UCSD-AML1 (cell line): ENCODE measurements at regions not wholly inside any gene's neighbourhood (a gene's known extent, or its start where the extent isn't known, plus 50 kb on each side); places are given as distances from the start of the nearest gene placed in this dataset.
"Not testable (repeated sequence)": the region's sequence is repeated elsewhere in the genome, so short reads cannot be mapped to it uniquely, and the experiment has no call there.

Source experiments
- DNase-seq: peaks from one replicate; lab custom pipeline; 2025; ENCODE audit not compliant: unreplicated experiment; lab: John Stamatoyannopoulos, UW

DNA sequence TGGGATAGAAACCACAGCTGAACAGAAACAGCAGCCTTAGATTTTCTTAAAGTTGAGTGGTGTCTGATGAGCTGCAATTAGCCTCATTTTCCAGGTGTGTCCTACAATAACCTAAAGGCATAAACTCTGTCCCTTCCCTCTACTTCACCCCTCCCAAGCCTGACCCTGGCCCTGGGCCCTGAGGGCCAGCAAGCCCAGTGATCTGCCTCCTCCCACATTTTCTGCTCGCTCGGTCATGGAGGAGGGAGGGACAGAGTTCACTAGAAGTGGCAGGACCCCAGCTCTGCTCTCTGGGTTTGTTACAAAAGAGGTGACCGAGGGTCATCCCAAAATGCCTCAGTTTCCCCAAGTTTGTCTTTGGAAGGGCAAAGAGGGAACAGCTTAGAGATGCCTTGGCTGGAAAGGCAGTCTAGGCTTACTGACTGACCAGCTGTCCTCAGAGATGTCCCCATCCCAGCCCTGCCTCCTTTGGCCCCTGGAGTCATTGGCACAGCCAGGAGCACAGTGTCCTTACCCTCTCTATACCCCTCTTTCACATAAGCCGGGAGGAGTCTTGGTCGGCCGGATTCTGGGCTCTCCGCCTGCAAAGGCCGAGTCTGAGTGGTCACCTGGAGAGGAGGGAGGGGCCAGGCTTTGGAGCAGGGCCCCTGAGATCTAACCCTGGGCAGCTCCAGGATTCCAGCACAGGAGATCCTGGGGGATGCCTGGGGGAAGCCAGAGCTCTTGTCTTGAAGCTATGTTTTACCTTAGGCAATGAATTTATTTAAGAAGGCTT, 172.7 kb downstream of the PTPRU start:
- no peak for DNase-seq

DNA sequence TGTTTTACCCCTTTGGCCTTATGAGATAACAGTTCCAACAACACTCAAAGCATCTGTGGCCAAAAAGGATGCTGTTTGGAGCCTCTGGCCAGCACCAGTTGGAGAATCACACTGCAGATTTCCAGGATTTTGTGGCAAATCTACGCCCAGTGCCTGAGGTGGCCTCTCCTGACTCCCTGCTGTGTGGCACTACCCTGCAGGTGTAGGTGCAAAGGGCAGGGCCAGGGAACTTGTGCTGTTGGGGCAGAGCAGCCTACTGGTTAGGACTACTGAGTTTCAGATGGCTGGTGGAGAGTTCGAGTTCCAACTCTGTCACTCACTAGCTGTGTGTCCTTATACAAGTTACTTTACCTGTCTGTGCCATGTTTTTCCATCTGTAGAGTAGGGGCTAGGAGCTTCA, 170.5 kb downstream of the PTPRU start:
- DNase-seq, result no peak

DNA sequence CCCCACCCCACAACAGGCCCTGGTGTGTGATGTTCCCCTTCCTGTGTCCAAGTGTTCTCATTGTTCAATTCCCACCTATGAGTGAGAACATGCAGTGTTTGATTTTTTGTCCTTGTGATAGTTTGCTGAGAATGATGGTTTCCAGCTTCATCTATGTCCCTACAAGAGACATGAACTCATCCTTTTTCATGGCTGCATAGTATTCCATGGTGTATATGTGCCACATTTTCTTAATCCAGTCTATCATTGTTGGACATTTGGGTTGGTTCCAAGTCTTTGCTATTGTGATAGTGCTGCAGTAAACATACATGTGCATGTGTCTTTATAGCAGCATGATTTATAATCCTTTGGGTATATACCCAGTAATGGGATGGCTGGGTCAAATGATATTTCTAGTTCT, 163.9 kb downstream of the PTPRU start:
- not testable (repeated sequence) for DNase-seq

DNA sequence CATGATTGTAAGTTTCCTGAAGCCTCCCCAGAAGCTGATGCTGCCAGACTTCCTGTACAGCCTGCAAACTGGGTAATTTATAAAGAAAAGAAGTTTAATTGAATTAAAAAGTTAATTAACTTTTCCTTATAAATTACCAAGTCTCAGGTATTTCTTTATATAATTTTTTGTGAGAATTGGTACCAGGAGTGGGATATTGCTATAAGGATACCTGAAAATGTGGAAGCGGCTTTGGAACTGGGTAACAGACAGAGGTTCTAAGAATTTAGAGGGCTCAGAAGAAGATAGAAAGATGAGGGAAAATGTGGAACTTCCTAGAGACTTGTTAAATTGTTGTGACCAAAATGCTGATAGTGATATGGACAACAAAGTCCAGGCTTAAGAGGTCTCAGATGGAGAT, 163.1 kb downstream of the PTPRU start:
- DNase-seq, result no peak

DNA sequence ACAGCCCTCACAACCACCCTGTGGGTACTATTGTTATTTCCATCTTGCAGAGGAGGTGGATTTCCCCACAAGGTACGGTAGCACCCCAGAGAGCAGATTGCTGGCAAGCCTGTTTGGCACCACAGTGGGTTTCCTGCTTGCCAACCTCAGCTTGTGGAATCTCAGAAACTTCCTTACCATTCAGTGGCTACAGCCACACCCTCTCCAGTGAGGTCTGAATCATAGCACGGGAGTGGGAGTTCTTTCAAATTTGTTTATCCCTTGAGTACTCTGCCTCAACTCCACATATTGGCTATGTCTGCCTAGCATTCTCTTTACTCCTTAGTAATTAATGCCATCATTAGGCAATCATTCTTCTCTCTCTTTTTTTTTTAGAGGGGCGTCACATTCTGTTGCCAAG, 162.1 kb downstream of the PTPRU start:
- DNase-seq, result no peak

DNA sequence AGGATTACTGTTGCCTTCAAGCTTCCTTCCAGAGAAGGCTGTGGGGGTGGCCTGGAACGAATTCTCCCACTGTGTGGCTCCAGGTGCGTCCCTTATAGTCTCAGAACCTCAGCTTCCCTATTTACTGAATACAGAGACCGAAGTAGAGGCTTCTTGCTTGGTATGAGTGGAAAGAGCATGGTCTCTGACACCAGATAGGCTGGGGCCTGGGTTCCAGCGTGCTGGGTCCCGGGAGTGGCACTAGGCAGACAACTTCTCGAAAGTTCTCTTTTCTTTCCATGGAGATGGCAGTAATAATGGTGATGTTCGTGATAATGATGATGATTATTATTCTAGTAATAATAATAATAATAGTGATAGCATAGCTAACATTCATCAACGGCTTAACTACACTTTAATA, 161.7 kb downstream of the PTPRU start:
- DNase-seq, result no peak

DNA sequence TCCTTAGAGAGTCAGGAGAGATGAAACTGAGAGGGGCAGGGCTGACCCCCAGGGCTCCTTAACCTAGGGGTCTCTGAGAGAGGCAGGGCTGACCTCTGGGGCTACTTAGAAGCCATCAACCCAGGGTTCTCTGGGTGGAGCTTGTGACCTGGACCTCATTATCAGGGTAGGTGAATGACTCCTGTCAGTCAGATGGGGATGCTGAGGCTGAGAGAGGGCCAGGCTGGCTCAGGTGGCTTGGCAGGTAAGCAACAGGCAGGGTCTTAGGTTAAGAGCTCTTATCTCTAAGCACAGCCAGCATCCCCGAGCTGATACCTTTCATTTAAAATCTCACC, 160.9 kb downstream of the PTPRU start:
- no peak for DNase-seq

DNA sequence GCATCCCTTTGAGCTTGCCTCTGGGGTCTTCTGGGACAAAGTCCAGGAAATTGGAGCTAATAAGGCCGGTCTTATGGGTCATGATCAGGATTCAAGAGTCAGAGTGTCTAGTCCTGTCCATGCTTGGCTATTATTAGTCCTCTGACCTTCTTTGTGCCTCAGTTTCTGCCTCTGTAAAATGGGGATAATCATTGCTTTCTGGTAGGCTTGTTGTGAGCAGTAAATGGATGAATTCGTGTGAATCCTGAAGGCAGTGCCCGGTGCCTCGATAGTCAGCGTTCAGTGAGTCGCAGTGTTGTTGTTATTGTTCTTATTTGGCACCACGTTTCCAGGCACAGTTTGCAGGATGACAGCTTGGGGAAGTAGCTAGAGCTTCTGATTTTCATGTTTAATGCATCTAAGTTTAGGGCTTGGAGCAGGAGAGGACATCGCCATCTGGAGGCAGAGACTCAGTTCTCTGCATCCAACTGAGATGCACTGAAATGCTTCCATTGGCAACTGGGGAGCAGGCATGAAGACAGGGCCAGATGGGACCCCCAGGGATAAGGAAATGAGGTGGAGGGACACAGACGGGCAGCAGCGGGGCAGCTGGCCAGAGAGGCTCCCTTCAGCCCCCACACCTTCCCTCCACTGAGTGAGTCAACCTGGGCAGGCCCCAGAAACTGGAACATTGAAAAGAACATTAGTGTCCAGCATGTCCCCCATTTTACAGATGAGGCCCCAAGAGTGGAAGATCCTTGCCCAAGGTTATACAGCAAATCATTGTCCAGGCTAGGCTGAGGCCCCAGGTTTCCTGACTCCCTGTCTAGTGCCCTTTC, 160.3 kb downstream of the PTPRU start:
- DNase-seq, result no peak

DNA sequence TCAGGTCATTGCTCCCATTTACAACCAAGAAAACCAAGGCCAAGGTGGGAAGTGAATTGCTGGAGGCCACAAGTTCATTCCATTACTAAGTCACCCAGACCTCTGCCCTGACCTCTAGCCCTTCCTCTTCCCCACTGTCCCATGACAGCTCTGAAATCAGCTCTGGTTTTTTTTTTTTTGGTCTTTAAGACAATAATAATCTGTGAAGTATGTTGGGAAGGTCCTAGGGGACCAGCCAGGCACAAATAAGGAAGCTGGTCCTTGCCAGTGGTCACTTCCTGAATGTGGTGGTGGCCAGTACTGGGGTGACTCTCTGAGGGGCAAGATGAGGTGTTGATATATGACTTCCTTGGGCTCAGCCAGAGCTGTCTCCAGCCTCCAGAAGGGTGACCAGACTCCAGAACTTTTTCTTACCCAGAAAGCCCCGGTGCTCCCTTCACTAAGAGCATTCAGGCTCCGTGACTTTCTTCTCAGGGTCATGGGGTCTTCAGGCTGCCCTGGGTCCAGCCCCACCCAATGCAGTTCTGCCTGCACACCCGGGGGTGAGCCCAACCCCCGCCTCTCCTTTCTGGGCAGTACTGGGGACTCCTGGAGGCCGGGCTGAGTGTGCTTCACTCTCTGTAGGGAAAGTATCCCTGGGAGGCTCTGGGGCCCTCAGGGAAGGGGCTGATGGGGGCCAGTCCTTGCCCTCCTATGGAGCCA, 159.6 kb downstream of the PTPRU start:
- no peak for DNase-seq

DNA sequence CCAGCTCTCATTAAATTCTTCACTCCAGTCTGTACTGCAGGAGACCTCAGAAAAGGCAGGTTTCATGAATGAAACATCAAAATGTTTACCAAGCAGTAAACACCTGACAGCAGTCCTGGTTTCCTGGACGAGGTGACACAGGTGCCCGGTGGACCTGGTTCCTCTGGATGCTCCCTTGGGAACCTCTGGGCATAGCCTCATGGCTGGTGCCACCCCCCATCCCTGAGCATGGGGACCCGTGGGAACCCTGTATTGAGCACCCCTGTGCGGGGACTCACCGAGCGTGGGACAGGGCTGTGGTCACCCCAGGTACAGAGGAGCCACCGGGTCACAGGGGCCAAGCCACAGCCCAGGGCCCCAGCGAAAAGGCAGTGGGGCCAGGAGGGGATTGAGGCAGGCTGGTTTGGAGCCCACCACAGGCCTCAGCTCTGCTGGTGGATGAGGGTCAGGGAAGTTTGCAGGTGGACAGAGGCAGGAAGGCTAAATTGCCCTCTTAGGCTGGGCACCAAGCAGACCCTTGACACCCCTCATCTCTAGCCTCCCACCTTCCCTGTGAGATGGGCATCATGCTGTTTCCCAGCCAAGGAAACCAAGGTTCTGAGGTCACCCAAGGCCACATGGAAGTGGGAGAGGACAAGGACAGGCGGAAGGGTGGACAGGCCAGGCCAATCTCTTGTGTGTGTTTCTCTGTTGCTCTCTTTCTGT, 158.4 kb downstream of the PTPRU start:
- no peak for DNase-seq

DNA sequence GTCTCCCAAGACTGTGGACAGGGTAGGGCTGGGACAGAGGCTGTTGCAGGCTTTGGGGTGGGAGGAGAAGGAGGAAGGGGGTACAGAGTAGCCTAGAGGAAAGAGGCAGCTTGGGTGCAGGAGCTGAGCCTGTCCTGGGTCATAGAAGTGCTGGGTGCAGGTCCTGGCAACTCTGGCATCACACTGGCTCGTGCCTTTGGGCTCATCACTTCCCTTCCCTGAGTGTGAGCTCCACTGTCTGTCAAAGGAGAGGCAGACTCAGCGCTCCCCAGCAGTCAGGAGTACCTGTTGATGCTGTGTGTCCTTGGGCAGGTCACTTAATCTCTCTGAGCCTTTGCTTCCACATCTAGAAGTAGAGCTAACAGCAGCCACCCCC, 157.1 kb downstream of the PTPRU start:
- DNase-seq, result no peak

DNA sequence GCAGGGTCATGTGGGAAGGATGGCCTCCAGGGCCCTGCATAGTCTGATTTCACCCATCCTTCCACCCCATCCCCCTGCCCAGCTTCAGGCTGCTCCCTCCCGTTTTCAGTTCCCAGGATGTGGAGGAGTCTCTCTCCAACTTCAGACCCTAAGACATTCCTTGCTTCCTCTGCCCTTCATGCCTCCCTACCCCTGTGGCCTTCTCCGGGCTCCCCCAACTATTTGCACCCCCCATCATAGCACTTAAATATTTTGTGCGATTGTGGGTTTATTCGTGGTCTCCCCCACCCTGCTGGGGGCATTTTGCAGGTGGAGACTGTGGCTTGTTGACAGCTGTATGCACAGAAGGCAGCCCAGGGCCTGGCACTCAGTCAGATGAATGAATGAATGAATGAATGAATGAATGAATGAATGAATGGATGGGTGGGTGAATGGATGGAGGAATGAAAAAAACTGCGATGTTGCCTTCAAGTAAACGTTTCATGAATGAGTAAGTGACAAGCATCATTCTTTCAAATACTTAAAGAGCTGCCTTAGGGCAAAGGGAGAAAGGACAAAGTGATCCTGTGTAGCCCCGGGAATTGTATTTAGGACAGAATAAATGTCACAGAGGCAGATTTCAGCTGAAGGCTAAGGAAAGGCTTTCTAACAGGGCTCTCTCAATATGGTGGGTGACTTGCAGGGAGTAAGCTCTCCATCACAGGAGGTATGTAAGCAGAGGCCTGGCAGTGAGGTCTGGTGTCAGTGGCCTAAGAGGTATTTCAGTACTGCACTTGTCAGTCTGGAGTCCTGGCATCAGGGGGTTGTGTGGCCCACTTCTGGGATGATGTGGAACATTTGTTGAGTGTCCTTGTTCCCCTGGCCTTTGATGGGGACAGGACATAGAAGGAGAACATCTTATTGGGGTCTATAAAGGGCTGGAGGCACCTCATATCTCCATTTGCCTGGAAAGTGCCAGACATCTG, 156.4 kb downstream of the PTPRU start:
- no peak for DNase-seq

DNA sequence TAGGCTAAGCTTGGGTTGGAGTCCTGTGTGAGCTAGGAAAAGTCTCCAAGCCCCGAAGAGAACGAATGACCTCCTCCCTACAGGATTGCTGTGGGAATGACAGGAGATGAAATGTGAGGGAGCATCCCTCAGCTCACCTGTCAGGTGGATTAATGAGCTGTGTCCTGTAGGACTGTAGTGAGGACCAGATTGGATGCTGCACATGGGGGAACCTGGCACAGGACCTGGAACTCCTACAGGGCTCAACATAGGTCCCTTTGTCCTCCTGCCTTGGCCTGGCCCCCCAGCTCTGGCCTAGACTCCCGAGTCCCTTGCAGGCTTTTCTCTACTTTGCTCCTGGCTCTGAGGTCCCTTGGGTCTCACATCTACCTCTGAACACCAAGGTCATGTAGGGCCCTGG, 155.7 kb downstream of the PTPRU start:
- DNase-seq, result no peak

DNA sequence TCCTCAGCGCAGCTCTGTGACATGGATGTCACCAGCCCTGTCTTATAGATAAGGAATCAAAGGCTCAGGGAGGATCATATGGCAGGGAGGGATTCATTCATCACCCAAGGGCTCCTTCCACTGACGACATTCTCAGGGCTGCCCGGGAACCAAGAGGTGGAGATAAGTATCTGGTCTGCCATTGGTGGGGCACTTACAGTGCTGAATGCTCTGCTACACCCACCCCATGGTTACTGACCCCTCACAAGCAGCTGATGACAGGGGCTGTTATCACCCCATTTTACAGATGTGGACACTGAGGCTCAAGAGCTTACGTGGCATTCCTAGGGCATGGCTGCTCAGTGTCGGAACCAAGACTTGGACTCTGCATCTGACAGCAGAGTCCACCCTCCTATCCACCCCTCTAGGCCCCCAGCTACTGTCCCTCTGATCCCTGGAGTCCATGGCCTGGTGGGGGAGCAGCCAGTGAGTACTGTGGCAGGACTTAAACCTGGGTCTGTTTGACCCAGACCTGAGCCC, 155.1 kb downstream of the PTPRU start:
- DNase-seq, result no peak

DNA sequence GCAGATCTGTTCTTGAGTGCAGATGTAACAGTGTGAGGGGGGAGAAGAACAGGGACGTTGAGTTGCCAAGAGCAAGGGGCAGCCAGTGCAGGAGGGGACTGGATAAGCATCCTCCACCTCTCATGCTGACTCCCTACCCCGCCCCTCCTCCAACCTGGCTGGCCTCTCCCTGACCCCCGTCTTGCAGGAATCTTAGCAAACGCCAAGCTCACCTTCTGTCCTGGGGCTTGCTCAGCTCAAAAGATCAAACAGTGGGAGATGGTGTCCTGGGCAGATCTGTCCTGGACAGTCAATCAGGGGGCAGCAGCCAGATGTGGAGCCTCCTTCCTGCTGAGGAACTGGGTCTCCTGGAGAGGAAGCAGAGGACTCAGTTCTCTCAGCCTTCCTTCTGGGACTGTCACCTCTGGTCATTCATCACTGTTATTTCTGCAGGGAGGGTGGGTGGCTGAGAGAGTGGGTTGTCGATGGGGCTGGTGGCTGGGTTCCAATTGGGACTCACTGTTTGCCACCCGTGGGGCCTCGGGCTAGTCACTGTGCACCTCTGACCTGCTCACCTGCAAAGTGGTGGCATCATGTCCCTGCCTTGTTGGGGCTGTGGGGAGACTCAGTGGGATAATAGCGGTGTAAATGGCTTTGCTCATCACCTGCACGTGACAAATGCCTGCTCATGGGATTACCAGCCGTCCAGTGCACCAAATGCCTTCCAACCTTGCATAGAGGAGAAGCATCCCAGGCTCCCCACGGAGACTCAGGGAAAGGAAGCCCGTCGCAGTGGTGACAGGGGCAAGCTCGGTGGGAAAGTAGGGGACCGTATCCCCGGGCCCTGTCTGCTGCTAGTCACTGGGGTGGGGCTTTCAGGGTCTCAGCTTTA, 154.4 kb downstream of the PTPRU start:
- DNase-seq, result no peak

DNA sequence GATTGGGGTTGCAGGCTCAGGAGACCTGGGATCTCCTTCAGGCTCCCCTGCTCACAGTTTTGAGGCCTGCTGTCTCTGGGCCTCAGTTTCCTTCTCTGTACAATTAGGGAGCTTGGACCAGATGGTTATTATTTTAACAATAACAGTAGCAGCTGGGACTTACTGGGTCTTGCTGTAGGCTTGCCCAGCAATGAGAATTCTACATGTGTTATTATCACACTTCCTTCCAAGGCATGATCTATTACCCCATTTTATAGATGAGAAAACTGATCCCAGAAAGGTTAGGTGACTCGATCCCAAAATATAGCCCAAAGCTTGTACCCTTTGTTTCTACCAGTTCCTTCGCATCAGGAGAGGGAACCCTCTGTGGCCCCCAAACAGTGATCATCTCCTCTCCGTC, 153.8 kb downstream of the PTPRU start:
- no peak for DNase-seq

DNA sequence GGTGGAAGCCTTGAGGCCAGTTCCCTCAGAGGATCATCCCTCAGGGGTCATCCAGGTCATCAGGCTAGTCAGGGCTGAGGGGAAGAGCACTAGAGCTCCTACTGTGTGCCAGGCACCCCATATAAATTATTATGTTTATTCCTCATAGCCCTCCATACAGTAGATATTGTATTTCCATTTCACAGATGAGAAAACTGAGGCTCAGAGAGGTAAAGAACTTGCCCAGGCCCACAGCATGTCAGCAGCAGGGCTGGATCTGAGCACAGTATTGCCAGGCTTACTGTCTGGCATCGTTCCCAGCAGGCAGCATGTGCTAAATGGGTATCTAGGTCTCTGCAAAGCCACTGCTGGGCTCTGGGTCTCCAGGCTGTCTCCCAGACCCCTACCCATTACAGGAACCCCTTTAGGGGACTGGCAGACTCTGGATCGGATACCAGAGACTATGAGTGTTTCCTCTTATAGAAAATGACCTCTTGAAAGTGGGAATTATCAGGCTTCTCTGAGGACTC, 153.3 kb downstream of the PTPRU start:
- DNase-seq, result no peak

DNA sequence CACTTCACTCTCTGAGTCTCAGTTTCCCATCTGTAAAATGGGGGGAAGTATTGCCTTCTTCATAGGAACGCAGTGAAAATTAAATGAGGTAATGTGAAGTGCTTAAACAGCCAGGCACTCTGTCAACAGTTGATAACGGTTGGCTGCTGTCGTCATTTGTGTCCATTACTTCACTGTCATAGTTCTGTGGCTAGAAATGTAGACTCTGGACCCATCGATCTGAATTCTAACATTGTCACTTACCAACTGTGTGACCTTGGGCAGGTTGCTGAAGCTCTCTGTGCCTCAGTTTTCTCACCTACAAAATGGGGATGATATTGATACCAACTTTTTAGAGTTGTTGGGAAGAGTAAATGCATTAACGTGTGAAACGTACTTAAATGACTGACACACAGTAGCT, 152.6 kb downstream of the PTPRU start:
- no peak for DNase-seq

DNA sequence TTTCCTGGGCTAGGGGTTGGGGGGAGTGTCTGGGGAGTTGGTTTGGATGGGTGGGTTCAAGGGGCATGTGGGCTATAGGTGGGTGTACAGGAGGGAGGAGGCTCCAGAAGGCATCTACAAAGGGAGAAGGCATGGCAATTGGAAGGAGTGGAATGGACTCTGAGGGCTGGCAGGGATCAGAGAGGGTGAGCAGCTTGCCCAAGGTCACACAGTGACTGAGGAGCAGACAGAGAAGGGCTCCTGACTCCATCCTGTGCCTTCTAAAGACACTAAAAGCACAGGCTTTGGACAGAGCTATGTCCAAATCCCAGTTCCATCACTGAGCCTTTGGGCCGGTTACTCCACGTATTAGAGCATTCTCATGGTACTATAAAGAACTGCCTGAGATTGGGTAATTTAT, 151.8 kb downstream of the PTPRU start:
- no peak for DNase-seq
